H54 (cell line): ENCODE measurements at regions not wholly inside any gene's neighbourhood (a gene's known extent, or its start where the extent isn't known, plus 50 kb on each side); places are given as distances from the start of the nearest gene placed in this dataset.
A peak's percentile ranks its signal among the peaks of the same experiment; 100 is the strongest.

Experiments used
- DNase-seq: peaks from one replicate; pipeline ENCODE4 v3.0.0; 2011; ENCODE audit warnings: low spot score, mixed read lengths; ENCODE audit not compliant: insufficient read length
- FAIRE-seq: peaks from 3 replicates; lab custom pipeline; 2011; peaks lifted over from hg19 to GRCh38; lab: Jason Lieb, UNC
- POLR2A ChIP-seq: IDR thresholded peaks from 2 replicates; pipeline ENCODE4 v1.6.1; 2011; ENCODE audit warnings: low read depth, mild to moderate bottlenecking, low read length

DNA sequence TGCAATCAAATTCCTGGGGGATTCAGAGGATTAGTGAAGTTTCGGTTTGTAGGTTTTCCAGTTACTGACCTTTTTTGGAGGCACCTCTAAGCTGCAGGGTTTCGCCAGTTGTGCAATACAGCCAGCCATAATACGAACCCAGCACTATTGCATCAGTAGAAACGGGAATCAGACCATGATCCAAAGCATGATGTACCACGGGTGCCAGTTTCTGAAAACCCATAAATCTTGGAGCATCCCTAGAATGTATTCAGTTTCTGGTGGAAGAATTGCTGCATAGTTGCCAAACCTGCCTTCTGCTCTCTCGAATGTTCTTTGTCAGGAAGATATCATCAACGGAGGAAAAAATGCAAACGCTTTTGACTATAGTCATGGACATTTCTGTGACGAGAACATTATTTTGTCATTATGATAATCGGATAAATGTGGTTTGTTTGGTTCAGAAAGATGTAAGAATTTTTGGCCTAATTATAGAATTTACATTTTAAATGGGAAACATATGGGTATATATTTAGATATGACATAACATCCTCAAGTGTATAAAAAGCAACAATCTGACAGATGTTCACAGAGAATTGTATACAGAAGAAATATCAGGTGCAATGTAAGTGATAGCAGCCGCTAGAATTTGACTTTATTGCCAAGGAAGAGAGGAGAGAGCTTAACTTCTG, 186.2 kb upstream of the PRKCQ start:
- TF ChIP-seq POLR2A: no peak
- FAIRE-seq (no peak), DNase-seq (no peak)

DNA sequence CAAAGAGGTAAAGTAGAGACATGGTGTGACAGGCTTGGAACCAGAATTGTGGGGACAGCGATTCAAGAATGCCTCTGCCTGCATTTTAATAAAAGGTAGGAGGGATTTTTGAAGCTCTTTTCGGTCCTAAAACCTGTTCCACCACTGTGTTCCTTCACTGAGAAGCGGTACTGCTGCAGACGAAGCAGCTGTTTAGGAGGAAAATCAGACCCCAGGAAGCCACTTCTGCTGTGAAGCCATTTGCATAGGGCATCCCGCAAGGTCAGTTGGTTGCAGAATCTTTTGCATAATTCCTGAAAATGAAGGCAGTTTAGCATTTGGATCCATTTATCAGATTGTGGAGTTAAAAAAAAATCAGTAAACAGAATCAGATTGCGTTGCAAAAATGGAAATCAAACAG, 183.3 kb upstream of the PRKCQ start:
- TF ChIP-seq POLR2A: no peak
- FAIRE-seq: no peak
- no peak for DNase-seq

DNA sequence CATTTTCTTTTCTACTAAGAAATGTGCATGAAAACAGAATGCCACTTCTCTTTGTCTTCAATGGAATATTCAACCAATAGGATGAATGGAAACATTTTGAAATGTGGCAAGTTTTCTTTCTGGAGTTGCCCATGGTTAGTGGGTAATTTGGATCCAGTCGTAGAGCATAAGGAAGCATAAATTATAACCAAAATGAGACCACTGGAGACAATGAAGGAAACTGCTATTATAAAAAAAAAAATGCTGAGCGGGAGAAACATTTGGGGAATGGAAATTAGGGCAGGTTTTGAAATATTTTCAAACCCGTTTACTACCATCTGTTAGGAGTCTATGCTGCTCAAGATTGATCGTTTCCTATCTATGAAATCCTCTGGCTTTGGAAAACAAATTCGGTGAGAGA, 182.9 kb upstream of the PRKCQ start:
- TF ChIP-seq POLR2A: no peak
- FAIRE-seq: no peak

DNA sequence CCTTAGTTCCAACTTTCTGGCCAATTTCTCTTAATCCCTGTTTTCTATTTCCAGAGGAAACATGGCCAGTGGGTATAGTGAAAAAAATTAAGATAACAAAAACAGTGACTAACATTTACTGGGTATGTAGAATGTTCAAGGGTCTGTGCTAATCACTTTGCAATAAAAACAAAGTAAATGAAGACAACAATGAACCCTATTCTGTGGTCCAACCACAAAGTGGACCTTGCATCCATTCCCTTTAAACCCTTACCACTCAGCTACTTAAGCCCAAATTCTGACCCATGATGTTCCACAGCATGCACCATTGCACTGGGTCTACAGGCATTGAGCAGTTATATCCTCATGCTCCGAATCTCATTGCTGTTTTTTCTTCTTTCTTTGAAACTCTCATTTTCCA, 179.9 kb upstream of the PRKCQ start:
- no peak for FAIRE-seq
- TF ChIP-seq POLR2A: no peak
- no peak for DNase-seq

More for the DNA sequence above, 182.9 kb upstream of the PRKCQ start:
- DNase-seq: no peak

DNA sequence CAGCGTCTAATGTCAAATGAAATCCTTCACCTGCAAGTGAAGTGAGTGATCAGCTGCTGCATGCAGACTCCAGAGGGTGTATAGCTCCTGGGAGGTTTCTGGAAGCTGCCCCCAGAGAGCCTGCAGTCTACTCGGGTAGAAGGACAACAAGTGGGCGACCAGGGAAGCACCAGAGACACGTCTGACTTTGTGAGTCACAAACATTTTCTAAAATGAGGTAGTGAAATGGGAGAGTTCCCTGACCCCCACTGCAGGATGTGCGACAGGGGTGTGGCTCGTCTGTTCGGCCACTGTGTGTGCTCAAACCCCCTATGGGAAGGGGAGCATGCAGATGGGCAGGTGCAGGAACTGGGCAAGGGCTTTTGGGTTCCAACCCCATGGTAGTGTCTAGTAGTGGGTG, 177.1 kb upstream of the PRKCQ start:
- DNase-seq: no peak
- FAIRE-seq: no peak
- TF ChIP-seq POLR2A: no peak

DNA sequence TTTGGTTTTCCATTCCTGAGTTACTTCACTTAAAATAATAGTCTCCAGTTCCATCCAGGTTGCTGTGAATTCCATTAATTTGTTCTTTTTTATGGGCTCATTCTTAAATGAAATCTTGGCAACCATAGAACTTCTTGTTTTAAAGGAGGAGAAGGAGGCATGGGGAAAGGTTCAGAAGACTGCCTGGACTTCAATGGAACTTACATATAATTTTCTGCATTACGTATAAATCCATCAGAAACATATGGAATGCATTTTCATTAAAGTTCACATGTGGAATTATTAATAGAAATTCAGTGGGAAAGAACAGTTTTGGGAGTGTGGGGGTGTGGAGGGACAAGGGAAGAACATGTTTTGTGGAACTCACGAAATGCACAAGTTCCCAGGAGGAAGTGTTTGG, 176.6 kb upstream of the PRKCQ start:
- no peak for DNase-seq
- FAIRE-seq: no peak
- TF ChIP-seq POLR2A: no peak

DNA sequence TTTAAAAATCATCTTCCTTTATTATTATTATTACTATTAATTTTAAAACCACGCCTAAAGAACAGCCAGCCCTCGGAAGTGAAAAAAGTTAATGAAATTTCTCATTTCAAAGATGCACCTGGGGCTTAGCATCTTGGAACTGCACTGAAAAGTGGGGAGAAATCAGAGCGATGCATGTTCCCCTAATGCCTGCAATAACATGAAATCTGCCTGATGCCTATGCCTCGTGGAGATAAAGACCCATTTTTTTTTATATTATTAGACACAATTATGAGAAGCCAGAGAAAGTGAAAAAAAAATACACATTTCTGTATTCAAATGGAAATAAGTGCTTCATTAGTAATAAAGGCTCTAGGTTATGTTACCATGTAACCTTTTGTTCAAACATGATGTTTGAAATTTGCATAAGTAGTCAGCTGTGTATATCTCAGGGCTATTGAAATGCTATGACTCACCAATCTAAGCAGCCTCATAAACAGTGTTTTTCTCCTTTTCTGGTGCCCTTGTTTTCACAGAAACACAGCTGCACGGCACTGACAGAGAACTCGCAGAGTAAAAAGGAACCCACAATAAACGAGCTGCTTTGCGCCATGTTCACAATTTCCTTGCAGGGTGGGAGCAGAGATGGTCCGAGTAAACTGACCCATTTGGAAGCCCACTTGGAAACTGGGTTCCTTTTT, 175.8 kb upstream of the PRKCQ start:
- DNase-seq (no peak), FAIRE-seq (no peak)
- no peak for TF ChIP-seq POLR2A

DNA sequence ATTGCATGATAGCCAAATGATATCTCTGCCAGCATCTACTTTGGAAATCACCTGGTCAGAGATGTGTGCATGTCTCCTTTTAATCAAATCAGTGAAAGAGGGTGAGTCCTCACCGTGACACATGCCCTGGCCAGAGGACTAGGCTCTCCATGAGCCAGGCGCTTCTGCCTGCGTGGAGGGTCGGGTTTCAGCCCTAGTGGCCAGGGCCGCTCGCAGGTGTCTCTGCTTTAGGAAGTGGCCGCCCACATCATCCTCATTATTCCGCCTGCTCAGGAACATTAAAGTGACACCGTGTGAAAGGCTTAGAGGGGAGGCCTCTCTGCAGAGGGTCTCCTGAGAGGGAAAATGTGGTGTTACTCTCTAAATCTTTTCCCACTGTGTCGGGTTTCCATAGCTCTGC, 173.6 kb upstream of the PRKCQ start:
- FAIRE-seq (no peak), DNase-seq (no peak)
- TF ChIP-seq POLR2A: no peak

DNA sequence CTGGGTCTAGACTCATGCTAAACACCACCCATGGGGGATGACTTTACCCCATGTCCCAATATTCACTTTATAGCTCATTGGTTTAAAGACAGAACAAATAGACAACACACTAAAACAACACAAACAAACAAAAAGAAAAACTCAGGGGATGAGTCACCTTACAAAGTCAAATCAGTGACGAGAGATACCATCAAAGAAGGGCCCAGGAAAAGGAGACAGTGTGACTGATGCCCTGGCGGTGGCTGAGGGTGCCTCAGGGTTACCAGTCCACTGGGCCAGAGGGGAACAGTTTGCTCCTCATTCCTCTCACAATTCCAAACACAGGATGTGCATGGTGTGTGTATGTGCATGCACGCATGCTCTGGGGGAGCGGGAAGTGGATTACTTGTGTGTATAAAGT, 171.3 kb upstream of the PRKCQ start:
- DNase-seq (no peak), FAIRE-seq (no peak)
- no peak for TF ChIP-seq POLR2A

DNA sequence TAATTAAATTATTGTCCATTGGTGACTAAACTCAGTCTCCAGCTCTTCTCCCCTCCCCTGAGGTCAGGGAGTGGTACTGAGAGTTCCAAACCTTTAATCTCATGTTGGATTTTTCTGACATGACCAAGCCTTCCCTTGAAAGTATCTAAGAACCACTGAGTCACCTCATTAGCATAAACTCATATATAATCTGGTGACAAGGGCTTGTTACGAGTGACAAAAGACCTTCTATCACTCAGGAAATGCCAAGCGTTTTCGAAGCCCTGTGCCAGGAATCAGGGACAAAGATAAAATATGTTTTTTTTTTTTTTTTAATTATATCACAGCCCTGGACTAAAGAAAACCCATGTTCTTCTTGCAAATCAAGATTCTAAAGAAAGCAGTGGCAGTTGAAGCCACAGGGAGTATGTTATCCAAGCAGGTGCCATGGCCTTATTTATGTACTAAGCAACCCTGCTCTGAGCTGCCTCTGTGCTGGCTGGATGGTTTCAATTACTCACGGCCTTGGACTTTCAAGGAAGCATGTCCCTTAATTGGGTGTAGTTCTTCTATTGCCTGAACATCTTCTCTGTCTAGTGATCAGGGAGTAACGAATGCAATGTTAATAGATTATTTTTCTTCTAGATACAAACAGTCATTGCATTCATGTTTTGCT, 169.0 kb upstream of the PRKCQ start:
- FAIRE-seq: no peak
- DNase-seq: peak; percentile 45
- TF ChIP-seq POLR2A: no peak

DNA sequence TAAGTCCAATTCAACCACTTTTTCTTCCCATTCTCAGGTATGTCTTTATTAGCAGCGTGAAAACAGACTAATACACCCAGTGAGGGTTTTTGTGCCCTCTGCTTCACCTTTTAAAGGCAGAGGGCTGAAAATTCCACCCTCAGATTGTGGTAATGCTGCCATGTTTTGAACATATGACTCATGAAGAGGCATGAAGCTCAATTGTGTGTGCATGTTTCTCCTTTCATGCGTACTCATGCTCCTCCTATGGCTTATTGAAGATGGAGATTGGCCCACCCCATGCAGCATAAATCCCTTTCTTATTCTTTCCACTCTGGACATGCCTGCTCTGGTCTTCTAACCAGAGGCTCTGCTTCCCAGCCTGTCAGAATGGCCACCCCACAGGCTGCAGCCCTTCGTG, 168.0 kb upstream of the PRKCQ start:
- no peak for FAIRE-seq
- TF ChIP-seq POLR2A: no peak
- no peak for DNase-seq

DNA sequence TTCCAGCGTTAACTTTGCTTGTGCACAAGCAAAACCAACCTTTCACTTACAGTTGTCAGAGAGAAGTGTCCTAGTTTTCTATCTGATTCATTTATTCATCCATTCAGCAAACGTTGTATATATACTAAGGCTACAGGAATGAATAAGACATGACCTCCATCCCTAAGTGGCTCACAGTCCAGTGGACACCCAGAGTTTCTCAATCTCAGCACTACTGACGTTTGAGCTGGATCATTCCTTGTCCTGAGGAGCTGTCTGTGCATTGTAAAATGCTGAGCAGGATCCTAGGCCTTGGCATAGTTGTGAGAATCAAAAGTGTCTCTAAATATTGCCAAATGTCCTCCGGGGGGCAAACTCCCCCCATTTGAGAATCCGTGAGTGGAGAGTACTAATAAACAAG, 166.7 kb upstream of the PRKCQ start:
- no peak for TF ChIP-seq POLR2A
- FAIRE-seq: no peak
- DNase-seq: no peak

DNA sequence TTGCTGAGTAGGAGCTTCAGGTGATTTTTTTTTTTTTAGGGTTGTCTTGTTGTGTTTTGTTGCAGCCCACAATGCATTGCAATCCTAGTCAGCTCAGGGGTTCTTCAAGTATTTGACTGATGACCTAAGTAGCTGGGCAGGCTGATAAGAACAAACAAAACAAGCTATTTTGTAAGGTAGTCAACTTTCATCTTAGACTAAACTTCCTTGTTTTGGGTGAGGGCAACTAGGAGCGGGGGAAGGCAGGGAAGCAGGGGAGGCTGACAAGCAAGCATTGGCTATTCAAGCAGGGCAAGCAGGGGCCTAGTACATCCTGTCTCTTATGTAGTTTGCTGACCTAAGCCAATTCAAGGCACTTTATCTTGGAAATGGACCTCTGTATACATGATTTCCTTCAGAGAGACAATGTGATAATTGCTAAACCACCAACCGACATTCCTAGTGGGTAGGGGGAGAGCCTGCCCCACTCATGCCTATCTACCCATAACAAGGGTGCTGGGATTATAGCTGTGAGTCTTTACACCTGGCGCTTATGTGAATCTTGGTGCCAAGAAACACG, 163.3 kb upstream of the PRKCQ start:
- no peak for FAIRE-seq
- TF ChIP-seq POLR2A: no peak
- DNase-seq: no peak

DNA sequence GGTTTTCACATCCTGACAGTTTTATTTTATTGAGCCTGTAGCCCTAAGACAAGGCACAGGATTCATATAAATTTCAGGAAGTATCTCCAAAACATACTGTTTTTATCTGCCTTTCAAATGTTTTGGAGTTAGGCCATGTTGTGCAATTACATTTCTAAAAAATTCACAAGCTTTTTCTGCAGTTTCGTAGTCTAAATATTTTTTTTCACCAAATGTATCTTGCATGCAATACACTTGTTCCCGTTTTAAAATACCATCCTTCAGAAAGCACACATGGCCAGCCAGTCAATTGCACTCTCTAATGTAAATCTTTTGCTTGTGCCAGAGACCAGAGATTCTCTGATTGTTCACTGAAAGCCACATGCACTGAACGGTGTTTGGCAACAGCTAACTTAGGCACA, 161.5 kb upstream of the PRKCQ start:
- no peak for TF ChIP-seq POLR2A
- FAIRE-seq: no peak
- DNase-seq: no peak

DNA sequence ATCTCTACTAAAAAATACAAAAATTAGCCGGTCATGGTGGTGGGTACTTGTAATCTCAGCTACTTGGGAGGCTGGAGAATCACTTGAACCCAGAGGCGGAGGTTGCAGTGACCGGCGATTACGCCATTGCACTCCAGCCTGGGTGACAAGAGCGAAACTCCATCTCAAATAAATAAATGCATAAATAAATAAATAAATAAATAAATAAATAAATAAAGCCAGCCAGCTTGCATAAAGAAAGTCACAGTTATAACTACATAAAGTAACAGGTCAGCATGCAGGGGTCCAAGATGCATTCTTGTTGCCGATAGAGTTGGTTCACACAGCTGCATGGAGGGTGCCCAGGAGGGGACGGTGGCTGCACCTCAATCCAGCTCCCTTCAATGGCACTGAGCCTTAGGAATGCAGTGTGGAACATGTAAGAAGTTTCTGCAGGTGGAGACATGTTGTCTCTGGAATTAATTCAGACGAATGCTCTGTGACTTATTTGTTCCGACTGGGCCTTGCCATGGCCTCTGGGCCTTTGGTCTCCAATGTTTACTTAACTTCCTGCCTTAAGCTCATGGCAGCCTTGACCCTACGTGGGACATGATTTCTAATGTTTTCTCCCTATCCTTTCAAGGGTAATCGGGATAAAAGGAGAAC, 159.6 kb upstream of the PRKCQ start:
- DNase-seq (no peak), FAIRE-seq (no peak)
- no peak for TF ChIP-seq POLR2A
